Muscle layer of colon (tissue), 2 donors: ENCODE measurements at regions not wholly inside any gene's neighbourhood (a gene's known extent, or its start where the extent isn't known, plus 50 kb on each side); places are given as distances from the start of the nearest gene placed in this dataset.
"Not testable (repeated sequence)": the region's sequence is repeated elsewhere in the genome, so short reads cannot be mapped to it uniquely, and the experiment has no call there.

Experiments
- H3K27ac ChIP-seq: one replicate; pipeline ENCODE4 v1.7.0; 2013; ENCODE audit warnings: low read depth, mild to moderate bottlenecking, low read length, moderate library complexity
- H3K27me3 ChIP-seq, 2 donors: one replicate each; pipeline ENCODE4 v1.7.0; 2013; ENCODE audit warnings: low read length in 2 of 2, mild to moderate bottlenecking in 2 of 2; ENCODE audit not compliant: insufficient read depth in 2 of 2, control insufficient read depth in 1 of 2
- H3K36me3 ChIP-seq: one replicate; pipeline ENCODE4 v1.7.0; 2013; ENCODE audit warnings: mild to moderate bottlenecking, low read length; ENCODE audit not compliant: insufficient read depth
- H3K4me1 ChIP-seq: one replicate; pipeline ENCODE4 v1.7.0; 2013; ENCODE audit warnings: mild to moderate bottlenecking, low read length; ENCODE audit not compliant: insufficient read depth
- H3K4me3 ChIP-seq, 2 donors: one replicate each; pipeline ENCODE4 v1.7.0; 2013; ENCODE audit warnings: low read length in 2 of 2, low read depth in 1 of 2, mild to moderate bottlenecking in 1 of 2, moderate library complexity in 1 of 2
- H3K9ac ChIP-seq: one replicate; pipeline ENCODE4 v1.7.0; 2013; ENCODE audit warnings: low read length
- H3K9me3 ChIP-seq: one replicate; pipeline ENCODE4 v1.7.0; 2013; ENCODE audit warnings: mild to moderate bottlenecking, low read length
- donor health status: abdominal sarcoma.
- donor health status: Adenocarcinoma of cecum.

DNA sequence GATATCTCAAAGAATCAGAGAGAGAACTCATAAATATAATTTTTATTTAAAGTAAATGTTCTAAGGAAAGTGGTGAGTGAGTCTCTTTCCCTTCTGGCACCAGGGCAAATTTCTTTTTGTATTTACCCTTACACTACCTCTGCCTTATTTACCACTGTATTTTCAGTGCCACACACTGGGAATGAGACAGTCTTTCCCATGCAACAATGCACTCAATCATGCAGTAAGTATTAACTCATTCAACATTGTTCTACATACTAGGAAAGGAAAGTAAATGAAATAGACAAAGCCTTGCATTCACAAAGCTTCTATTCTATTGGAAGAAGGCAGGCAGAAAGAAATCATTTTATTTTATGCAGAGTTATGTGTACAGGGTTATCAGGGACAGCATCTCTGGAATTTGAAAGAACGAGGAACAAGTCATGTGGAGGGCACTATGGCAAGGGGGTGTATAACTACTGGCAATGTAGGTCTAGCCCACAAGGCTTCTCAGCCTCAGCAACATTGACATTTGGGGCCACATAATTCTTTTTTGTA lies 129.8 kb upstream of the PRDX6 start:
- no peak overlapping the region for H3K27ac ChIP-seq
- no peak overlapping the region for H3K4me3 ChIP-seq
- no peaks in the 10 kb centered on the region for H3K36me3 ChIP-seq
- no peaks in the 10 kb centered on the region for H3K9me3 ChIP-seq
- no peak overlapping the region for H3K9ac ChIP-seq
- H3K27me3 ChIP-seq, result no peaks in the 10 kb centered on the region
- H3K4me1 ChIP-seq, result no peaks in the 10 kb centered on the region

DNA sequence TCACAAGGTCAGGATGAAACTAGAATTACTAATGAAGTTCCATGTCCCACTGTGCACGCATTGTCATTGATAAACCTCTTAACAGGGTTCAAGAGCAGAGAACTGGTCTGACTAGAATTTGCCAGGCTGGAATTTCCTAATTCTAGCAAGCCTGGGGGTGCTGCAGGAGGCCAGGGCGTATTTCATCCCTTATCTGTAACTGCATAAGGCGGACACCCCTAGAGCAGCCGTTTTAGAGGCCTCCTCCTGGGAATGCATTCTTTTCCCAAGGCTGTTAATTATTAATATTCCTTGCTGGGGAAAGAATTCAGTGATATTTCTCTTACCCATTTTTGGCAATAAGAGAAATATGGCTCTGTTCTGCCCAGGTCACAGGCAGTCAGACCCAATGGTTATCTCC lies 124.5 kb upstream of the PRDX6 start:
- not testable (repeated sequence) for H3K27ac ChIP-seq, H3K4me3 ChIP-seq, H3K36me3 ChIP-seq, H3K9ac ChIP-seq, H3K9me3 ChIP-seq, H3K27me3 ChIP-seq, H3K4me1 ChIP-seq

DNA sequence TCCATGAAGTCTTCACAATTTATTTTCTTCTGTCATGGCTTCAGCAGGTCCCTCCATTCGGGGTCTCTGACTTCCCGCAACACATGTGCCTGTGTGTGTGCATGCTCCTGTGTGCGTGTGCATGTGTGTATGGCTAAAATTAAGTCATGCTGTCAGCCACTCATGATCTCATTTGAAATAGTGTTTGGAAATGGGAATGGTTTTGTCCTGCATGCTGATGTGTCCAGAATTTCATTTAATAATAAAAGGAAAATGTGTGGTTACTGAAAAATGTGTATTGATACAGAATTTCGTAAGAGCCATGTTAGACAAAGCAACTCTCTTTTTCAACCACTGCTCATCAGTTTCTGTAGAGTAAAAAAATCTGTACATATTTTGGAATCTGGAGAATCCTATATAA lies 123.8 kb upstream of the PRDX6 start:
- Histone ChIP-seq H3K4me3 (no peak overlapping the region), H3K9me3 (no peaks in the 10 kb centered on the region), H3K27me3 (no peaks in the 10 kb centered on the region), H3K9ac (no peak overlapping the region), H3K36me3 (no peaks in the 10 kb centered on the region), H3K4me1 (no peaks in the 10 kb centered on the region), H3K27ac (no peak overlapping the region)

DNA sequence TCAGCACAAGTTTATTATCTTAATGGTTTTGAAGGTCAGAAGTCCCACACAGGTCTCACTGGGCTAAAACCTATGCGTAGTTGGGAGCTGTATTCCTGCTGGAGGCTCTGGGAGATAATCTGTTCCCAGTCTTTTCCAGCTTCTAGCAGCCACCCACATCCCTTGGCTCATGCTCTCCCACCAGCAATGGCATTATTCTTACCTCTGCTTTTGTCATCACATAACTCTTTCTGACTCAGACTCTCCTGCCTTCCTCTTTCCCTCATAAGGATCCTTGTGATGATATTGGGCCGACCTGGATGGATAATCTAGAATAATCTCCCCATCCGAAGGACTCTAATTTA lies 122.2 kb upstream of the PRDX6 start:
- H3K4me3 ChIP-seq, result no peak overlapping the region
- H3K36me3 ChIP-seq, result no peaks in the 10 kb centered on the region
- H3K4me1 ChIP-seq, result no peaks in the 10 kb centered on the region
- H3K27ac ChIP-seq, result no peak overlapping the region
- no peaks in the 10 kb centered on the region for H3K27me3 ChIP-seq
- no peak overlapping the region for H3K9ac ChIP-seq
- no peaks in the 10 kb centered on the region for H3K9me3 ChIP-seq

DNA sequence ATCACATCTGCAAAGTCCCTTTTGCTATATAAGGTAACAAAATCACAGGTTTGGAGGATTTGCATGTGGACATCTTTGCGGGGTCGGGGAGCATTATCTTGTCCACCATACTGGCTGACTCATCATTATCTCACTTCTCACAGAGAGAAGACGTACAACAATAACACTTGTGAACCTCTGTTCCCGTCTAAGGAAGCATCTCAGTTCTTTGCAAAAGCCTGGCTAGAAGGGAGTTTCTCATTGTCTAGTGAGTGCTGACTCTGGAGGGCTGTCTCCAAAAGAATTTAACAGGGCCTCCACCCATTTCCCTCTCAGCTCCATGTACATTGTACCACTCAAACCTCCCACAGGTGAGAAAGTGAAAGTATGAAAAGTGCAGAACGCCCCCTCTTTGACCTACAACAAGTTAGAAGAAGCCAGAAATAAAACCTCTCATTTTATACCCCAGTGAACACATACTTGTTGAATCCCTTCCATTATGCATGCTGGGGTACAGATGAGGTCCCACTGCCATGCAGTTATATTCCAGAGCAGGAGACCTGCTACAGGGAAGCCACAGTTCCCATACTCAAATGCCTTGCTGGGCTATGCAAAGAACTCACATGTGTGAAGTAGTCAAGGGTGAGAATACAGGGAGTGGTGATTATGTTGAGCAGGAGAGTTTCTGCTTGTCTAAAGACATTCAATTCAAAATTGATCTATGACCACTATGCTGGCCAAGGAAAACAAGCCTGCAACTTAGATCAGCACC lies 121.7 kb upstream of the PRDX6 start:
- Histone ChIP-seq H3K36me3 (no peaks in the 10 kb centered on the region), H3K27ac (no peak overlapping the region), H3K4me3 (no peak overlapping the region), H3K9me3 (no peaks in the 10 kb centered on the region), H3K27me3 (no peaks in the 10 kb centered on the region), H3K4me1 (no peaks in the 10 kb centered on the region), H3K9ac (no peak overlapping the region)

DNA sequence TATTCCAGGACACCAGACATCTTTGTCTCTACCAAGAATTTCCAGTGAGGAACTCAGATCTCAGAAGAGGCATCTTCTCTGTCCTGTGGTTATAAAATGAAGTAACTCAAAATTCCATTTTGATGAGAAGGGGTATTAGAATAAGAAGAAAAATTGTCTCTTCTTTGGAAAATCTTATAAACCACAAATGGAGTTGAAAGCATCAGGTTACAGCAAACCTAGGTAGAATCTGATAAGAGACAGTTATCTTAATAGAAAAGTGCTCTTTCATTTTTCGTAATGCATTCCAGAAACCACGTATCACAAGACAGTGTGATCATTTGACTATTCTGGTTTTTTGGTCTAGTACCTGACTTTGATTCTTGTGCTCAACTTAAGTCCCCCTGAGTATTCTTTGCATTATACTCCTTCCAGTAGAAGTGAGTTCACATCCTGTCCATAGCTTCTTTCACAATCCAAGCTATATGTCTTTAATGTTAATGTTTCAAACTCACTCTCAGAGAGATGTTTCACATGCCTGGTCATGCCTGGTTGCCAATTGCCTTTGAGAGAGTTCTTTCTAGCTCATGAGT lies 120.9 kb upstream of the PRDX6 start:
- Histone ChIP-seq H3K36me3 (no peaks in the 10 kb centered on the region), H3K27ac (no peak overlapping the region), H3K4me1 (no peaks in the 10 kb centered on the region), H3K9me3 (no peaks in the 10 kb centered on the region), H3K27me3 (no peaks in the 10 kb centered on the region), H3K4me3 (no peak overlapping the region), H3K9ac (no peak overlapping the region)

DNA sequence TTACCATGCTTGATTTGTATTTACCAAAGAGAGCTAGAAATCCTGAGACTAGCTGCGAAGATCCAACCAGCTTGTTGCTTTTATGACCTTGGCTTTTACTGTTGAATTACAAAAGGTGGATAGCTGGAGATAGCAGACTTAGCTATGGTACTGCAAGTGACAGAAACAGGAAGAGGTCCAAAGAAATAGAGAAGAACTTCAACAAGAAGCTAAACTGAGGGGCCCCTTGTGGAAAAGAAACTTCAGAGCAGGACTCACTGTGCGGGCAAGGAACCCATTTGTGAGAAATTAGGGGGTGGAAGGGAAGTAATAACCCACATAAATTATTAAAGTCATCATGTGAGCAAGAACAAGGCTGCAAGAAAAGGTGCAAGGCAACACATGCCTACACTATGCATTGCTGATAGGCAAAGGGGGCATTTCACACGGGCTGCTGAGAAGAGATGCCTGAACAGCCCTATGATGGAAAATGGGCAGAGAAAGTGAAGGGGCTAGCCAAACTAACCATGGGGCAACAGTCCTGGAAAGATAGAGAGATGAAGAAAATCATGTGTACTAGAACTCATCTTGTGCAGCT lies 116.6 kb upstream of the PRDX6 start:
- Histone ChIP-seq H3K9me3 (no peaks in the 10 kb centered on the region), H3K27ac (no peak overlapping the region), H3K4me1 (no peaks in the 10 kb centered on the region), H3K4me3 (no peak overlapping the region), H3K27me3 (no peaks in the 10 kb centered on the region), H3K36me3 (no peaks in the 10 kb centered on the region), H3K9ac (no peak overlapping the region)

DNA sequence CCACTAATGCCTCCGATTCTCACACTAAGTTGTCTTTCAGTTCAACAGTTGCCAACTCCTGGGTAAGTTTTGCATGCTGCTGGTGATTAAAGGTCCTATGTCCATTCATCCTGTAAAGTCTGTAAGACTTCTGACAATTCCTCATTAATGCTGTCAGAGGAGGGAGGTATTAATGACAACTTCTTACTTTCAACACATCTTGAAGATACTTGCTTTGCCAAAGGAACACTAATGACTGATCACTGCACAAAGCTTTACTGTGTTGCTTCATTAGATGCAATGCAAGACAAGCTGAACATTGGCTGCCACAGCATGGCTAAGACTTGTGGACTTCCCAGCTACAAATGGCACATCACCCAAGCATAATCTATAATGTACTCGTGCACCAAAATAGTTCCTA lies 114.6 kb upstream of the PRDX6 start:
- Histone ChIP-seq H3K9me3 (no peaks in the 10 kb centered on the region), H3K27me3 (no peaks in the 10 kb centered on the region), H3K4me3 (no peak overlapping the region), H3K4me1 (no peaks in the 10 kb centered on the region), H3K36me3 (no peaks in the 10 kb centered on the region), H3K9ac (no peak overlapping the region), H3K27ac (no peak overlapping the region)

DNA sequence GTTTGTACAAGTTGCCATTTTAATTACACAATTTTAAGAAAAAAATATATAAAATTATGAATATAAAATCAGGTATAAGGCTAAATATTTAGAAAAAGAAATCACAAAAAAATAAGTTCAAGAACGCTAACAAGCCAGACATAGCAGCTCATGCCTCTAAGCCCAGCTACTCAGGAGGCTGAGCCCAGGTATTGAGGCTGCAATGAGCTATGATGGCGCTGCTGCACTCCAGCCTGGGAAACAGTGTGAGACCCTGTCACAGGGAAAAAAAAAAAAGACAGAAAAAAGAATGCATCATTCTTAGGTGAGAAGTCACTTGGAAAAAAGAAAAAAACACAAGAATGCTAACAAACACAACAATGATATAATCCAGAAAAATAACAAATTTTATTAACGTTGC lies 112.3 kb upstream of the PRDX6 start:
- Histone ChIP-seq H3K27ac (no peak overlapping the region), H3K4me3 (no peak overlapping the region), H3K4me1 (no peaks in the 10 kb centered on the region), H3K9ac (no peak overlapping the region), H3K27me3 (no peaks in the 10 kb centered on the region), H3K36me3 (no peaks in the 10 kb centered on the region), H3K9me3 (no peaks in the 10 kb centered on the region)

DNA sequence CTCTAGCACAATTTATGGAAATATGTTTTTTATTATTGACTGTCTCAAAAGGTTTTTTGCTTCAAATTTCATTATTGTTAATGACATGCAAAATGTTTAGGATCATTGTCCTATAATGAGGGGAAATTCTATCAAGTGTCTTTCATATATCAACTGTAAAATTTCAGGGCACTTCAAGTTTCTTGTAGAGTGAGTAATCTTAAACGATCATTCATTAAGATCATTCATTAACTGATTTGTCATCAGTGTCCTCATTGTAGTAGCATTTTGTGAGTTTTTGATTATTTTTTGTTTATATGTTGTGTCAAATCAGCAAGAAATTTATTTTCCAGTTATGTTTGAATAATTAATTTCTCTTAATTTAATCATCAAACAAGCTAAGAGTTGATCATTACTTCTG lies 111.8 kb upstream of the PRDX6 start:
- H3K27me3 ChIP-seq, result no peaks in the 10 kb centered on the region

DNA sequence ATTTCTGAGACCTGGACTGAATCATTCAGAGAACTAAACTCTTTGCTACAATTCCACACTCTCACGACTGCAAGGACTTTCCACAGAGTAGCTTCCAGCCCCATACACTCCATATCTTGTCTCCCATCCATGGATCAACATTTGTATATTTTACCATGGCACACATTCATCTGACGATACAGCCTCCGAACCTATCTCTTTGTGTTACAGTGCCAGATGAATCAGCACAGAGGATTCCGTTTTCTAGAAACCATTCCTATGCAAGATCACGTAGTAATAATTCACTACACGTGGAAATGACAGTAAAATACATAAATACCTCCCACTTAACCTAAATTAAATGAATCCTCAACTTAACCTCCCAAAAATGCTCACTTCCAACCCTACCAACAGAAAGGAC lies 110.0 kb upstream of the PRDX6 start:
- no peaks in the 10 kb centered on the region for H3K4me1 ChIP-seq
- H3K4me3 ChIP-seq, result no peak overlapping the region
- H3K36me3 ChIP-seq, result no peaks in the 10 kb centered on the region
- H3K27me3 ChIP-seq, result no peaks in the 10 kb centered on the region
- H3K9ac ChIP-seq, result no peak overlapping the region
- no peaks in the 10 kb centered on the region for H3K9me3 ChIP-seq
- H3K27ac ChIP-seq, result no peak overlapping the region

More for the DNA sequence above, 111.8 kb upstream of the PRDX6 start:
- Histone ChIP-seq H3K9me3 (no peaks in the 10 kb centered on the region), H3K4me1 (no peaks in the 10 kb centered on the region), H3K9ac (no peak overlapping the region), H3K27ac (no peak overlapping the region), H3K4me3 (no peak overlapping the region), H3K36me3 (no peaks in the 10 kb centered on the region)

DNA sequence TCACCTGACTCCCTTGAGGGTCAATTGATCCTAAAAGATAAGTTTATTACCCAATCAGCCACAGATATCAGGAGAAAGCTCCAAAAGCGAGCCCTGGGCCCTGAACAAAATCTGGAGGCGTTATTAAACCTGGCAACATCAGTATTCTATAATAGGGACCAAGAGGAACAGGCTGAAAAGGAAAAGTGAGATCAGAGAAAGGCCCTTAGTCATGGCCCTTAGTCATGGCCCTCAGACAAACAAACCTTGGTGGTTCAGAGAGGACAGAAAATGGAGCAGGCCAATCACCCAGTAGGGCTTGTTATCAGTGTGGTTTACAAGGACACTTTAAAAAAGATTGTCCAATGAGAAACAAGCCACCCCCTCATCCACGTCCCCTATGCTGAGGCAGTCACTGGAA lies 106.5 kb upstream of the PRDX6 start:
- H3K9ac ChIP-seq, H3K4me1 ChIP-seq, H3K27ac ChIP-seq, H3K36me3 ChIP-seq, H3K9me3 ChIP-seq, H3K27me3 ChIP-seq, H3K4me3 ChIP-seq: not testable (repeated sequence)
